ENCODE measurements at regions not wholly inside any gene's neighbourhood (a gene's known extent, or its start where the extent isn't known, plus 50 kb on each side); places are given as distances from the start of the nearest gene placed in this dataset.

GRCh38 chr3:70736009-70736408 is 423.6 kb upstream of the MDFIC2 start:
- TF ChIP-seq CTCF (IDR thresholded peaks at IDR 0.05): no peak
- TF ChIP-seq EP300 (IDR thresholded peaks at IDR 0.05): no peak
- no peak for TF ChIP-seq POLR2A (IDR thresholded peaks at IDR 0.05)
- TF ChIP-seq POLR2AphosphoS5 (IDR thresholded peaks at IDR 0.05): no peak

All from stomach (tissue), 4 donors.